Colonic mucosa (tissue), 4 donors: ENCODE measurements at regions not wholly inside any gene's neighbourhood (a gene's known extent, or its start where the extent isn't known, plus 50 kb on each side); places are given as distances from the start of the nearest gene placed in this dataset.

Source experiments
- DNase-seq: peaks from one replicate; pipeline ENCODE4 v3.0.0-alpha.2; 2020
- H3K27ac ChIP-seq: fragments of 200-600 bp; one replicate; pipeline ENCODE4 v1.8.0; 2021
- H3K27me3 ChIP-seq: fragments of 200-600 bp; one replicate; pipeline ENCODE4 v1.8.0; 2021
- H3K36me3 ChIP-seq: fragments of 200-600 bp; one replicate; pipeline ENCODE4 v1.8.0; 2021
- H3K4me1 ChIP-seq: fragments of 200-600 bp; one replicate; pipeline ENCODE4 v1.8.0; 2021; ENCODE audit warnings: mild to moderate bottlenecking
- H3K4me3 ChIP-seq: fragments of 200-600 bp; one replicate; pipeline ENCODE4 v1.8.0; 2021
- H3K9ac ChIP-seq, 2 donors: one replicate each; pipeline ENCODE4 v1.7.0; 2013; ENCODE audit warnings: control low read depth in 2 of 2, low read depth in 2 of 2, low read length in 2 of 2
- H3K9me3 ChIP-seq: fragments of 200-600 bp; one replicate; pipeline ENCODE4 v1.8.0; 2021
- intact Hi-C: fragments of 100-400 bp; cut with DNase I; formaldehyde crosslinking; loops from one replicate; pipeline ENCODE4 v1.14.1; 2022
- TF ChIP-seq, protein P1 (sequence below): fragments of 200-600 bp; IDR thresholded peaks from one replicate; pipeline ENCODE4 v1.8.0; 2022; ENCODE audit warnings: antibody characterized with exemption, mild to moderate bottlenecking
- donor health status: healthy.
- donor health status: DM: no; HTN: no; CAD: no.
- donor health status: DM: no; HTN: no; CAD: no.

GRCh38 chr16:51607201-51607651 lies 456.2 kb upstream of the SALL1 start:
- intact Hi-C loops = no loop called here
- Histone ChIP-seq H3K4me1 (no peaks in the 10 kb centered on the region), H3K36me3 (no peaks in the 10 kb centered on the region), H3K4me3 (no peak overlapping the region), H3K27me3 (no peaks in the 10 kb centered on the region), H3K9me3 (no peaks in the 10 kb centered on the region), H3K27ac (no peak overlapping the region), H3K9ac (no peak overlapping the region)
- DNase-seq = no peak
- TF ChIP-seq, protein P1, sequence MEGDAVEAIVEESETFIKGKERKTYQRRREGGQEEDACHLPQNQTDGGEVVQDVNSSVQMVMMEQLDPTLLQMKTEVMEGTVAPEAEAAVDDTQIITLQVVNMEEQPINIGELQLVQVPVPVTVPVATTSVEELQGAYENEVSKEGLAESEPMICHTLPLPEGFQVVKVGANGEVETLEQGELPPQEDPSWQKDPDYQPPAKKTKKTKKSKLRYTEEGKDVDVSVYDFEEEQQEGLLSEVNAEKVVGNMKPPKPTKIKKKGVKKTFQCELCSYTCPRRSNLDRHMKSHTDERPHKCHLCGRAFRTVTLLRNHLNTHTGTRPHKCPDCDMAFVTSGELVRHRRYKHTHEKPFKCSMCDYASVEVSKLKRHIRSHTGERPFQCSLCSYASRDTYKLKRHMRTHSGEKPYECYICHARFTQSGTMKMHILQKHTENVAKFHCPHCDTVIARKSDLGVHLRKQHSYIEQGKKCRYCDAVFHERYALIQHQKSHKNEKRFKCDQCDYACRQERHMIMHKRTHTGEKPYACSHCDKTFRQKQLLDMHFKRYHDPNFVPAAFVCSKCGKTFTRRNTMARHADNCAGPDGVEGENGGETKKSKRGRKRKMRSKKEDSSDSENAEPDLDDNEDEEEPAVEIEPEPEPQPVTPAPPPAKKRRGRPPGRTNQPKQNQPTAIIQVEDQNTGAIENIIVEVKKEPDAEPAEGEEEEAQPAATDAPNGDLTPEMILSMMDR = no peak

GRCh38 chr16:51596247-51596646 lies 445.2 kb upstream of the SALL1 start:
- intact Hi-C loops = no loop called here
- Histone ChIP-seq H3K9ac (no peak overlapping the region), H3K27me3 (no peaks in the 10 kb centered on the region), H3K9me3 (no peaks in the 10 kb centered on the region), H3K4me1 (no peaks in the 10 kb centered on the region), H3K36me3 (no peaks in the 10 kb centered on the region), H3K27ac (no peak overlapping the region), H3K4me3 (no peak overlapping the region)
- TF ChIP-seq, protein P1 = no peak
- no peak for DNase-seq

- Histone ChIP-seq H3K36me3 (no peaks in the 10 kb centered on the region), H3K9me3 (no peaks in the 10 kb centered on the region), H3K27me3 (no peaks in the 10 kb centered on the region), H3K4me1 (no peaks in the 10 kb centered on the region), H3K27ac (no peak overlapping the region), H3K4me3 (no peak overlapping the region), H3K9ac (no peak overlapping the region)
- TF ChIP-seq, protein P1 = no peak
- DNase-seq = no peak
- intact Hi-C loops = no loop called here
Measured at GRCh38 chr16:51592535-51593300, 441.6 kb upstream of the SALL1 start.

- H3K27me3 ChIP-seq = no peaks in the 10 kb centered on the region
- no peak overlapping the region for H3K27ac ChIP-seq
- no peak for DNase-seq
- H3K4me1 ChIP-seq = no peaks in the 10 kb centered on the region
- no peaks in the 10 kb centered on the region for H3K36me3 ChIP-seq
- no peak overlapping the region for H3K9ac ChIP-seq
- H3K9me3 ChIP-seq = no peaks in the 10 kb centered on the region
- intact Hi-C loops = no loop called here
- TF ChIP-seq, protein P1 = no peak
- no peak overlapping the region for H3K4me3 ChIP-seq
Measured at GRCh38 chr16:51592001-51592501, 441.0 kb upstream of the SALL1 start.

DNA sequence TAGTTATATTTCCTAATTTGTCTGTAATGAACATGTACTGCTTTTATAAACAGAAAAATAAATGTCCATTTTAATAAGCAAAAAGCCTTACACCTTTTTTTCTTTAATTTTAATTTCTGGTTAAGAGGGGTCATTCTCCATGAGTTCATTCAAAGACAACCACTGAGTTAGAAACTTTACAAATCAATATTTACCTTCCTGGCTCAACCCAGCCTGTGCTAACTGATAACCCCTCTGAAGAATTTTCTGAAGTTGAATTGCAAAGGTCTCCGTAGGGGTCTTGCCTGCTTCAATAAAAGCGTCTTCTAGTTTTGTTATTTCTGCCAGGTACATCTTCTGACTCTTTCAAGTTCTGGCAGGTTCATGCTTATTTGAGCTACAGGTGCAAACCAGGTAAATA lies 440.4 kb upstream of the SALL1 start:
- Histone ChIP-seq H3K4me3 (no peak overlapping the region), H3K4me1 (no peaks in the 10 kb centered on the region), H3K27ac (no peak overlapping the region), H3K36me3 (no peaks in the 10 kb centered on the region), H3K9ac (no peak overlapping the region), H3K9me3 (no peaks in the 10 kb centered on the region), H3K27me3 (no peaks in the 10 kb centered on the region)
- DNase-seq = no peak
- TF ChIP-seq, protein P1 = no peak
- intact Hi-C loops = no loop called here
